ENCODE measurements at regions not wholly inside any gene's neighbourhood (a gene's known extent, or its start where the extent isn't known, plus 50 kb on each side); places are given as distances from the start of the nearest gene placed in this dataset.

GRCh38 chr2:103353774-103354173 lies 591.9 kb downstream of the TMEM182 start:
- DNase-seq (ENCODE audit: low read depth, low spot score) (no peak), ATAC-seq (no peak)
- POLR2A ChIA-PET, result no interaction called here
- no peak for TF ChIP-seq SIN3A (IDR thresholded peaks at IDR 0.05; ENCODE audit: borderline replicate concordance, insufficient read depth, low read depth, low read length)
- no peak for TF ChIP-seq CTCF (IDR thresholded peaks at IDR 0.05)
- no peak for TF ChIP-seq REST (IDR thresholded peaks at IDR 0.05; ENCODE audit: insufficient read depth in 1 of 2, low read depth in 2 of 2, low read length in 1 of 2)
- TF ChIP-seq POLR2AphosphoS5 (IDR thresholded peaks at IDR 0.05; ENCODE audit: low read depth, low read length), result no peak
- no peak for TF ChIP-seq TCF7L2 (IDR thresholded peaks at IDR 0.05; ENCODE audit: low read depth, low read length)
- intact Hi-C loops (cut with micrococcal nuclease; ENCODE audit: unreplicated experiment) (no loop called here), in situ Hi-C loops (cut with HindIII; ENCODE audit: low pct_unique_long_range_greater_than_20kb, low sequenced_read_pairs) (no loop called here)
- Histone ChIP-seq H3K4me1 (ENCODE audit: control insufficient read depth, insufficient read depth, low read length) (no peaks in the 10 kb centered on the region), H3K27ac (ENCODE audit: low read length) (no peak overlapping the region), H3K9me3 (ENCODE audit: control insufficient read depth, insufficient read depth, low read depth, low read length) (no peaks in the 10 kb centered on the region), H3K36me3 (ENCODE audit: control insufficient read depth, insufficient read depth, low read length) (no peaks in the 10 kb centered on the region), H3K4me3 (ENCODE audit: low read depth in 2 of 2, low read length in 2 of 2) (no peak overlapping the region), H3K27me3 (ENCODE audit: control insufficient read depth, insufficient read depth, low read length) (no peaks in the 10 kb centered on the region)
- no TSS peak for BruUV-seq (replicated peaks)
- CTCF ChIA-PET, result no interaction called here

- no peak overlapping the region for H3K27ac ChIP-seq (ENCODE audit: low read length)
- H3K9me3 ChIP-seq (ENCODE audit: control insufficient read depth, insufficient read depth, low read depth, low read length), result no peaks in the 10 kb centered on the region
- H3K36me3 ChIP-seq (ENCODE audit: control insufficient read depth, insufficient read depth, low read length), result no peaks in the 10 kb centered on the region
- intact Hi-C loops (cut with micrococcal nuclease; ENCODE audit: unreplicated experiment) (no loop called here), in situ Hi-C loops (cut with HindIII; ENCODE audit: low pct_unique_long_range_greater_than_20kb, low sequenced_read_pairs) (no loop called here)
- no peak overlapping the region for H3K4me3 ChIP-seq (ENCODE audit: low read depth in 2 of 2, low read length in 2 of 2)
- H3K27me3 ChIP-seq (ENCODE audit: control insufficient read depth, insufficient read depth, low read length), result no peaks in the 10 kb centered on the region
- H3K4me1 ChIP-seq (ENCODE audit: control insufficient read depth, insufficient read depth, low read length), result no peaks in the 10 kb centered on the region
- no peak for ATAC-seq
- ChIA-PET POLR2A (no interaction called here), CTCF (no interaction called here)
- DNase-seq (ENCODE audit: low read depth, low spot score), result no peak
- TF ChIP-seq POLR2AphosphoS5 (IDR thresholded peaks at IDR 0.05; ENCODE audit: low read depth, low read length), result no peak
- no peak for TF ChIP-seq REST (IDR thresholded peaks at IDR 0.05; ENCODE audit: insufficient read depth in 1 of 2, low read depth in 2 of 2, low read length in 1 of 2)
- no peak for TF ChIP-seq TCF7L2 (IDR thresholded peaks at IDR 0.05; ENCODE audit: low read depth, low read length)
- BruUV-seq (replicated peaks), result no TSS peak
Measured at GRCh38 chr2:103355287-103355686, 593.5 kb downstream of the TMEM182 start.

Data from Panc1 (cell line).